HEK293T (cell line): ENCODE measurements at regions not wholly inside any gene's neighbourhood (a gene's known extent, or its start where the extent isn't known, plus 50 kb on each side); places are given as distances from the start of the nearest gene placed in this dataset.

Experiments
- CTCF ChIA-PET: fragments of 350-600 bp; formaldehyde crosslinking; extraction: SDS; loops from one replicate; lab custom pipeline; 2021; ENCODE audit warnings: antibody characterized with exemption, inconsistent platforms; lab: Yijun Ruan, JAX
- POLR2A ChIA-PET: fragments of 350-600 bp; formaldehyde crosslinking; extraction: SDS; loops from one replicate; lab custom pipeline; 2020; ENCODE audit warnings: antibody characterized with exemption, inconsistent platforms; lab: Yijun Ruan, JAX
- DNase-seq: peaks from one replicate; pipeline ENCODE4 v3.0.0; 2012; ENCODE audit warnings: mixed read lengths; ENCODE audit errors: extremely low spot score
- ARNT ChIP-seq: fragments of 450-650 bp; IDR thresholded peaks from 2 replicates; pipeline ENCODE4 v1.6.1; 2017; ENCODE audit warnings: mild to moderate bottlenecking
- BHLHE40 ChIP-seq: fragments of 450-650 bp; IDR thresholded peaks from 2 replicates; pipeline ENCODE4 v1.6.1; 2016; ENCODE audit warnings: mild to moderate bottlenecking, moderate library complexity, borderline replicate concordance
- CTBP1 ChIP-seq: fragments of 450-650 bp; IDR thresholded peaks from 2 replicates; pipeline ENCODE4 v1.6.1; 2016; ENCODE audit warnings: borderline replicate concordance
- ELF4 ChIP-seq: fragments of 450-650 bp; IDR thresholded peaks from 2 replicates; pipeline ENCODE4 v1.6.1; 2017; ENCODE audit warnings: antibody characterized with exemption
- FOXA1 ChIP-seq: fragments of 450-650 bp; IDR thresholded peaks from 2 replicates; pipeline ENCODE4 v1.6.1; 2016; ENCODE audit warnings: mild to moderate bottlenecking
- FOXK2 ChIP-seq: fragments of 450-650 bp; IDR thresholded peaks from 2 replicates; pipeline ENCODE4 v1.6.1; 2016; ENCODE audit warnings: mild to moderate bottlenecking
- FOXM1 ChIP-seq: fragments of 450-650 bp; IDR thresholded peaks from 2 replicates; pipeline ENCODE4 v1.6.1; 2017; ENCODE audit warnings: mild to moderate bottlenecking, borderline replicate concordance
- HDGF ChIP-seq: fragments of 450-650 bp; IDR thresholded peaks from 2 replicates; pipeline ENCODE4 v1.6.1; 2017; ENCODE audit warnings: antibody characterized with exemption, borderline replicate concordance
- L3MBTL2 ChIP-seq: fragments of 450-650 bp; conservative IDR thresholded peaks from 2 replicates; pipeline ENCODE4 v1.6.1; 2016; ENCODE audit warnings: mild to moderate bottlenecking
- LEF1 ChIP-seq: fragments of 450-650 bp; IDR thresholded peaks from 2 replicates; pipeline ENCODE4 v1.6.1; 2017; ENCODE audit warnings: mild to moderate bottlenecking, borderline replicate concordance
- NFRKB ChIP-seq: fragments of 450-650 bp; IDR thresholded peaks from 2 replicates; pipeline ENCODE4 v1.6.1; 2016; ENCODE audit warnings: mild to moderate bottlenecking, moderate library complexity
- SP1 ChIP-seq: fragments of 450-650 bp; IDR thresholded peaks from 2 replicates; pipeline ENCODE4 v1.6.1; 2017
- SUZ12 ChIP-seq: fragments of 450-650 bp; IDR thresholded peaks from 2 replicates; pipeline ENCODE4 v1.6.1; 2016; ENCODE audit warnings: mild to moderate bottlenecking
- TARDBP ChIP-seq: fragments of 450-650 bp; IDR thresholded peaks from 2 replicates; pipeline ENCODE4 v1.6.1; 2016
- ZNF384 ChIP-seq: fragments of 450-650 bp; IDR thresholded peaks from 2 replicates; pipeline ENCODE4 v1.6.1; 2016
- TF ChIP-seq, protein P1 (sequence below): fragments of 450-650 bp; IDR thresholded peaks from 2 replicates; pipeline ENCODE4 v1.6.1; 2016

DNA sequence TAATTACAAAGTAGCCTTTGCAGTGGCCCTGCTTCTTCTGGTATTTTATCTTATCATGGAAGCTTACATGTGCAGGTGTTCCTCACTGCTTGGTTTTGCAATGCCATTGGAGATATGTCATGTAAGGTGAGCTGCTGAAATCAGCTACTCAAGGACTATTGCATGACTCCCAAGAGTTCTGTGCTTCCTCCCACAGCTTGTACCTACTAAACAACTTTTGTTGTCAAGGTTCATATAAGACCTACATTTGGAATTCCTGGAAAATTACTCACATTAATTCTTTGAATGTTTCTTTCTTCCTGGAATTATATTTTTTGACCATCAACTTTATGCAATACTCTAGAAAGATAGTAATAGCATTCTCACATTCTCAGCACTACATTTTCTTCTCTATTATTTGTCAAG lies 427.5 kb upstream of the HSF2 start:
- CTCF ChIA-PET = no interaction called here
- TF ChIP-seq CTBP1 (no peak), FOXA1 (no peak), FOXM1 (no peak), ELF4 (no peak), NFRKB (no peak), HDGF (no peak), ARNT (no peak), TARDBP (no peak), ZNF384 (no peak), SP1 (no peak), BHLHE40 (no peak)
- TF ChIP-seq, protein P1, sequence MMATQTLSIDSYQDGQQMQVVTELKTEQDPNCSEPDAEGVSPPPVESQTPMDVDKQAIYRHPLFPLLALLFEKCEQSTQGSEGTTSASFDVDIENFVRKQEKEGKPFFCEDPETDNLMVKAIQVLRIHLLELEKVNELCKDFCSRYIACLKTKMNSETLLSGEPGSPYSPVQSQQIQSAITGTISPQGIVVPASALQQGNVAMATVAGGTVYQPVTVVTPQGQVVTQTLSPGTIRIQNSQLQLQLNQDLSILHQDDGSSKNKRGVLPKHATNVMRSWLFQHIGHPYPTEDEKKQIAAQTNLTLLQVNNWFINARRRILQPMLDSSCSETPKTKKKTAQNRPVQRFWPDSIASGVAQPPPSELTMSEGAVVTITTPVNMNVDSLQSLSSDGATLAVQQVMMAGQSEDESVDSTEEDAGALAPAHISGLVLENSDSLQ = no peak
- POLR2A ChIA-PET = no interaction called here
- no peak for DNase-seq

DNA sequence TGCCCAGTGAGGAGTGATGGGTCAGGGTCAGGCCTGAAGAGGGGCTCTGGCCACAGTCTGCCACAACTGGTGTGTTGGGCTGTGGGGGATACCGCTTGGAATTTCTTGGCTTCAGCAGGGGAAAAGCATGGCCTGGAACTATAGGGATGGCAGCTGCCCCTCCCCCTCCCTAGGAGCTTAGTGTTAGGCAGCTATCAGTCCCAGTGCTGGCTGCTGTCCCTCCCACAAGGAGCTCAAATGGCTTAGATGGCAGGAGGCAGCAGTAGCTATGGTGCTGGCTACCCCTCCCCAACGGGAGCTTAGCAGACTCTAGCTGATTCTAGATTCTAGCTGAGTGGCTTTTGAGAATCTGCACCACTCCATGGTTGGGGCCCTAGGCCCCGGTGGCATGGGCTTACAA lies 414.5 kb upstream of the HSF2 start:
- ChIA-PET CTCF (no interaction called here), POLR2A (no interaction called here)
- TF ChIP-seq FOXK2 = no peak
- no peak for TF ChIP-seq LEF1
- TF ChIP-seq, protein P1 = no peak
- no peak for TF ChIP-seq FOXM1
- TF ChIP-seq BHLHE40 = no peak
- TF ChIP-seq SUZ12 = no peak
- no peak for TF ChIP-seq TARDBP
- no peak for TF ChIP-seq NFRKB
- TF ChIP-seq SP1 = no peak
- TF ChIP-seq ARNT = no peak
- TF ChIP-seq ELF4 = no peak
- TF ChIP-seq ZNF384 = no peak
- DNase-seq = no peak

DNA sequence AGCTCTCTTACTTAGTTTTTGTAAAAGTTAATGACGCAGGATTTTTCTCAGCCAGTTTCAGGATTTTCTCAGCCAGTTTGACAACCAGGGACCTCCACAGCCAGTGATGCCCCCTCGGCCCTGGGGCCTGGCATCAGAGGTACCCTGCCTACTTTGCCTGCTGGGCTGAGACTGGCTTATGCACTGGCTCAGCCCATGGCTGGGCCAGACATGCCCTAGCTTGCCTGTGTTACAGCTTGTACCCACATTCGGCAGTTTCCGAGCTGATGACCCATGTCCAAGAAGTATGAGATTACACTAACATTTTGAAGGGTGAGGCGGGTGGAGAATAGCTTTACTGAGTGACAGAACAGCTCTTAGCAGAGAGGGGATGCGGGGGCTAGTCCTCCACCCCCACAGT lies 406.1 kb upstream of the HSF2 start:
- ChIA-PET POLR2A (no interaction called here), CTCF (interaction anchor here (0.6 kb wide), 1 partner anchor 944 kb away, joined by 3 read pairs; no protein-coding TSS in a partner anchor)
- no peak for TF ChIP-seq SUZ12
- TF ChIP-seq ELF4 = no peak
- no peak for TF ChIP-seq FOXA1
- no peak for TF ChIP-seq NFRKB
- TF ChIP-seq SP1 = no peak
- no peak for TF ChIP-seq FOXM1
- no peak for TF ChIP-seq L3MBTL2
- no peak for TF ChIP-seq LEF1
- no peak for TF ChIP-seq CTBP1
- TF ChIP-seq ZNF384 = no peak
- no peak for TF ChIP-seq TARDBP
- TF ChIP-seq, protein P1 = no peak
- TF ChIP-seq HDGF = no peak
- no peak for TF ChIP-seq BHLHE40
- DNase-seq = no peak

DNA sequence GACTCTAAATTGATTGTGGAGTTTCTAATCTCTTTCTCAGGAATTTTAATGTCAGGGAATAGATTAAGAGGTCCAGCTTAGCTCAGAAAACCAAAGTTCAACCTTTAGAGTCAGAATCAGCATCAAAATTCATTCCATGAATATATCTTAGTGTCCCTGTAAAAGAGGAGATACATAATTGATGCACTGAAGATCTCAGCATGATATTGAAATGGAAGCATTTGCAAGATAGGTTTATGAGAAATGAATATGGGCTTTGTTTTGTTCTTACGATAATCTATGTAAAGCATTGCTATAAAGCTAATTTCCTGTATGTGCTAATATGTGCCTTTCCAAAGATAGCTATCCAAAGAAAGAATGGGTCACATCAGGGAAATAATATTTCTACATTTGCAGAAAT lies 404.5 kb upstream of the HSF2 start:
- TF ChIP-seq FOXM1 (no peak), FOXK2 (no peak), L3MBTL2 (no peak), HDGF (no peak), ELF4 (no peak), NFRKB (no peak), ARNT (no peak), LEF1 (no peak), SUZ12 (no peak), SP1 (no peak), BHLHE40 (no peak), TARDBP (no peak)
- ChIA-PET POLR2A (no interaction called here), CTCF (no interaction called here)
- DNase-seq = no peak

DNA sequence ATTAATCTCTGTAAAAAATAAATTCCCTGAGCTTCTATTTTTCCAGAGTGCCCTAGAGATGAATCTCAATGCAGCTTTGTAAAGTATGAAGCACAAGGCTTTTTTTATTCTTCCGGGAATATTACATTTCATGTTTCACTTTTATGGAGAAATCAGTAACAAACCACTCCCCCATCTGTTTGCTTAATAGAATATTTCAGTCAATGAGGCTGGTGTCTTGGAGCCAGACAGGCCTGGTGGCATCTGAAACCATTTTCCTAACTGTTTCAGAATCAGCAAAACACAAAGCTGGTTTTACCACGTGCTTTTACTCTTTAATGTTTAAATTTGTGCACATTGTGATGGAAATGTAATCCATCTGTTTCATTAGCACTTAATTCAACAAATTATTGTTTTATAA lies 400.8 kb upstream of the HSF2 start:
- TF ChIP-seq ZNF384 (no peak), TARDBP (no peak), FOXK2 (no peak), HDGF (no peak), SUZ12 (no peak)
- ChIA-PET CTCF (no interaction called here), POLR2A (no interaction called here)
- no peak for DNase-seq

DNA sequence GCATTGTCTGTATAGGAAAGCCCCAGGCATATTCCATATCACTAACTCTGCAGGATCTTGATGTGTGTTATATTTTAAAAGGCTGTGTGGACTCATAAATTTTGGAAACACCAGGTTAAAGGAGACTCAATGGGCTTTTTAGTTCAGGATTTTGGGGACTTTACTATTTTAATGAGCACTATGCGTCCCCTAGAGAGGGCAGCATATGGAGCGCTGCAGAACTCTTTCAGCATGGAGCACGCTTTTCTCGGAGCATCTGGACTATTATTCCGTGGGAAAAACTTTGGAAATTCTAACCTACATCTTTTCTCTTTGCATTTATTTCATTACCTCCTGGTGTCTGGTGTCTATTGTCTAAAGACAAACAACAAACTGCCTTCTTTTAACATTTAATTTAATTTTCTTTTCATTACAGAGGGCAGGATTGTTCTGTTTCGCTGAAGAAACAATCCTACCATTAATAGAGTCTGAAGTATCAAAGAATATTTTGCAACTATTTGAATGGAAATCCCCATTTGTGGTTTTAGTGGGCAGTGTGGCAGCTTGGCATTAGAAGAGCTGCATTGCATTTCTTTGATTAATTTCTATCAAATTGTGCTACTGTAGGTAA lies 399.9 kb upstream of the HSF2 start:
- TF ChIP-seq CTBP1 = peak; percentile 76
- TF ChIP-seq, protein P1 = no peak
- POLR2A ChIA-PET = no interaction called here
- CTCF ChIA-PET = no interaction called here
- DNase-seq = peak; percentile 13
